OCI-LY3 (cell line): ENCODE measurements at regions not wholly inside any gene's neighbourhood (a gene's known extent, or its start where the extent isn't known, plus 50 kb on each side); places are given as distances from the start of the nearest gene placed in this dataset.

ENCODE experiments used
- CTCF ChIP-seq: fragments of 200-600, 300-600 bp; sonication (generic); IDR thresholded peaks from 2 replicates; pipeline ENCODE4 v1.5.1; 2014; ENCODE audit warnings: antibody characterized with exemption, low read length, low read depth
- EZH2phosphoT487 ChIP-seq: fragments of 200-600 bp; shearing (Covaris generic); IDR thresholded peaks from 2 replicates; pipeline ENCODE4 v1.6.1; 2018; ENCODE audit warnings: antibody characterized with exemption, mixed run types, low read depth

GRCh38 chr3:126262227-126262626 lies 81.8 kb upstream of the ALDH1L1 start:
- no peak for TF ChIP-seq CTCF
- TF ChIP-seq EZH2phosphoT487 = no peak
